Upper lobe of right lung (tissue), 1 donor: ENCODE measurements at regions not wholly inside any gene's neighbourhood (a gene's known extent, or its start where the extent isn't known, plus 50 kb on each side); places are given as distances from the start of the nearest gene placed in this dataset.

ENCODE experiments used
- ATAC-seq: fragments of 200-7000 bp; cut with Tn5 transposase; one replicate; pipeline ENCODE4 v1.9.1; 2020; ENCODE audit warnings: mild to moderate bottlenecking, moderate library complexity
- DNase-seq: peaks from one replicate; pipeline ENCODE4 v3.0.0-alpha.2; 2020
- H3K27ac ChIP-seq: fragments of 200-600 bp; one replicate; pipeline ENCODE4 v1.8.0; 2022
- H3K27me3 ChIP-seq: fragments of 200-600 bp; one replicate; pipeline ENCODE4 v1.8.0; 2022; ENCODE audit warnings: mild to moderate bottlenecking
- H3K36me3 ChIP-seq: fragments of 200-600 bp; one replicate; pipeline ENCODE4 v1.8.0; 2022
- H3K4me1 ChIP-seq: fragments of 200-600 bp; one replicate; pipeline ENCODE4 v1.8.0; 2022
- H3K4me3 ChIP-seq: fragments of 200-600 bp; one replicate; pipeline ENCODE4 v1.8.0; 2022; ENCODE audit warnings: mild to moderate bottlenecking
- H3K9me3 ChIP-seq: fragments of 200-600 bp; one replicate; pipeline ENCODE4 v1.8.0; 2022
- intact Hi-C: fragments of 100-400 bp; cut with DNase I; formaldehyde crosslinking; loops from one replicate; pipeline ENCODE4 v1.11.0; 2022
- TF ChIP-seq, protein P1 (sequence below): fragments of 200-600 bp; IDR thresholded peaks from one replicate; pipeline ENCODE4 v1.8.0; 2022; ENCODE audit warnings: antibody characterized with exemption
- donor health status: DM: no; HTN: yes; CAD: no; lungs with severe emphysema.

DNA sequence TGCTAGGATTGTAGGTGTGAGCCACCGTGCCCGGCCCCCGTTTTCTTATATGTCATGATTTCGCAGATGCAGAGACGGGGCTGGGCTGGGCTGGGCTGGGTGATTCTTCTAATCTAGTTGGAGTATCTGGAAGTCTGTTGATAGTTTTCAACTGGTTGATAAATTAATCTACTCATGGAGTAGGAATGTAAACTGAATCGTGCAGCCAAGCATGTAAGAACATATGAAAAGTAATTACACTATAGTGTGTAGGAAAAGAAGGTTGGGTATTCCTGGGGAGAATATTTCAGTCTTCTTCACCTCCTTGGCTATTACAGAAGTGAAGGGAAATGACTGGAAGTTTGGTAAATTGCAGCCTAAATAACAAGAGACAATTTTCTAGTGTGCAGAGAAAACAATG is 82.6 kb upstream of the MAGI1 start:
- DNase-seq (no peak), ATAC-seq (no peak)
- H3K4me1 ChIP-seq: peaks cover 2% of the 10 kb centered on the region
- H3K9me3 ChIP-seq: no peaks in the 10 kb centered on the region
- no peaks in the 10 kb centered on the region for H3K36me3 ChIP-seq
- TF ChIP-seq, protein P1, sequence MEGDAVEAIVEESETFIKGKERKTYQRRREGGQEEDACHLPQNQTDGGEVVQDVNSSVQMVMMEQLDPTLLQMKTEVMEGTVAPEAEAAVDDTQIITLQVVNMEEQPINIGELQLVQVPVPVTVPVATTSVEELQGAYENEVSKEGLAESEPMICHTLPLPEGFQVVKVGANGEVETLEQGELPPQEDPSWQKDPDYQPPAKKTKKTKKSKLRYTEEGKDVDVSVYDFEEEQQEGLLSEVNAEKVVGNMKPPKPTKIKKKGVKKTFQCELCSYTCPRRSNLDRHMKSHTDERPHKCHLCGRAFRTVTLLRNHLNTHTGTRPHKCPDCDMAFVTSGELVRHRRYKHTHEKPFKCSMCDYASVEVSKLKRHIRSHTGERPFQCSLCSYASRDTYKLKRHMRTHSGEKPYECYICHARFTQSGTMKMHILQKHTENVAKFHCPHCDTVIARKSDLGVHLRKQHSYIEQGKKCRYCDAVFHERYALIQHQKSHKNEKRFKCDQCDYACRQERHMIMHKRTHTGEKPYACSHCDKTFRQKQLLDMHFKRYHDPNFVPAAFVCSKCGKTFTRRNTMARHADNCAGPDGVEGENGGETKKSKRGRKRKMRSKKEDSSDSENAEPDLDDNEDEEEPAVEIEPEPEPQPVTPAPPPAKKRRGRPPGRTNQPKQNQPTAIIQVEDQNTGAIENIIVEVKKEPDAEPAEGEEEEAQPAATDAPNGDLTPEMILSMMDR: no peak
- H3K27ac ChIP-seq: no peak overlapping the region
- intact Hi-C loops: no loop called here
- H3K27me3 ChIP-seq: no peaks in the 10 kb centered on the region
- no peak overlapping the region for H3K4me3 ChIP-seq

DNA sequence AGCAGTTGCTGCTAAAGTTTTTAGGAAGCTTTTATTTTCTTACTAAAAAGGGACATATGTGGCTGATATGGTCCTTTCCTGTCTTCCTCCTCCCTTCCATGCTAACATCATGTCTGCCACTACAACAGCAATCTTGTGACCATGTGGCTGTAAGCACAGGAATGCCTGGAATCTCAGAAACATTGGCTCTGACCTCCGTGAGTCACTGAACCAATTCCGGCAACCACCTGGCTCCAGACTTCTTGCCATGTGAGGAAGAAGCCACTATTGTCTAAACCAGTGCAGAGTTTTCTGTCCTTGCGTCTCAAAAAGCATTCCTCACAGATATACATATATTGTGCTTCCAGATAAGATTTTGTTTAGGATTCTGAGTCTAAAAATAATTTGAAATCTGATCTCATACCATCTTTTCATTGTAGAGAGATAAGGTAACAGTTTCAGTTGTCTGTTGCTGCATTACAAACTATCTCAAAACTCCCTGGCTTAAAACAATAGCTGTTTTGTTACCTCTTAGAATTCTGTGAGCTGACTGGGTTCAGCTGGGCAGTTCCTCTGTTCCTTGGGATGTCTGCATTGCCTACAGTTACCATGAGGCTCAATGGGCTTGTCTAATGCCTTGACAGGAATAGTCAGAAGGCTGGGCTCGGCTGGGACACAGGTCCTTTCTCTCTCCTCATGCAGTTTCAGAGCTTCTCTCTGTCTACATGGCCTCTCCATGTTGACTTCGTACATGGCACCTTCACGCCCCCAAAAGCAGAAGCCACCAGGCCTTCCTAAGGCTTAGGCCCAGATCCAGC is 77.3 kb upstream of the MAGI1 start:
- intact Hi-C loops: no loop called here
- ATAC-seq: peak; percentile 87

DNA sequence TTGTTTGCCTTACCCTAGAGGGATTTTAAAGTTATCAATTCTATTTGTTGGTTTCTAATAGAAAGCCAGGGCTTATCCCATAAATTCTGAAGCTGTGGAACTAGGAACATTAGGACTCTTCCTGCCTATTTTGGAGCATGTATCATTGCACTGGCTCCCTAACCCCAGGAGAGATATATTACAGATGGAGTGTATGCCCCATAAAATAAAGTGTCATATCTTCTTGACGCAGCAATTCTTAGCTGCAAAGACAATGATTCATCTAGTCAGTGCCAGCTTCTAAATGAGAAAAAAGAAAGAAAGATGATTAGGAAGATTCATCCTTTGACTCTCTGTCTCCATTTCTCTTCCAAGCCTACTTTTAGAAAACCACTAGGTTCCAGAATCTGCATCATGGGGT is 74.8 kb upstream of the MAGI1 start:
- no peak for DNase-seq
- no peak overlapping the region for H3K4me3 ChIP-seq
- TF ChIP-seq, protein P1: no peak
- H3K27me3 ChIP-seq: no peaks in the 10 kb centered on the region
- intact Hi-C loops: no loop called here
- no peaks in the 10 kb centered on the region for H3K36me3 ChIP-seq
- ATAC-seq: no peak
- peaks cover 7% of the 10 kb centered on the region for H3K4me1 ChIP-seq
- no peaks in the 10 kb centered on the region for H3K9me3 ChIP-seq
- no peak overlapping the region for H3K27ac ChIP-seq

More for the DNA sequence above, 77.3 kb upstream of the MAGI1 start:
- H3K27me3 ChIP-seq: no peaks in the 10 kb centered on the region
- no peaks in the 10 kb centered on the region for H3K9me3 ChIP-seq
- peaks cover 7% of the 10 kb centered on the region for H3K4me1 ChIP-seq
- no peak overlapping the region for H3K4me3 ChIP-seq
- H3K27ac ChIP-seq: peak overlapping the region; percentile 47
- no peaks in the 10 kb centered on the region for H3K36me3 ChIP-seq
- TF ChIP-seq, protein P1: no peak
- no peak for DNase-seq

DNA sequence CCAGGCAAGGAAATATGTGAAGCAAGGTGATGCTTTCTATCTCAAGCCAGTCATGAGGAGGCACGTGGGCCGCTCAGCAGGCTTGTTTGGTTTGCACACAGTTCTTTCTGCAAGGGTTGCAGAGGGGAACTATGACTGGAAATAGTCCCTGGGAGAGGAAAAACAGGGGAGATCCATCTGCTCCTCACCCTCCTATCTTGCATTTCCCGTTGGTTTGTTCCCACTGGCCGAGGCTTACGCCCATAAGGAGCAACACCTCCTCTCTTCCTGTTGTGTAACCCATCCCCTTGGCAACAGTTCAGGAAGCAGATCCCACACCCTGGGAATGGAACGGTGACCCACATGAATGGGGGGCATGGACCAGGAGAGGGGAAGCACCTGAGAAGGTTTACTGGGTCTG is 72.1 kb upstream of the MAGI1 start:
- no peaks in the 10 kb centered on the region for H3K36me3 ChIP-seq
- peak; percentile 37 for ATAC-seq
- DNase-seq: no peak
- peaks cover under 1% of the 10 kb centered on the region for H3K4me1 ChIP-seq
- TF ChIP-seq, protein P1: no peak
- intact Hi-C loops: no loop called here
- H3K27ac ChIP-seq: no peak overlapping the region
- H3K9me3 ChIP-seq: no peaks in the 10 kb centered on the region
- no peak overlapping the region for H3K4me3 ChIP-seq
- H3K27me3 ChIP-seq: no peaks in the 10 kb centered on the region

DNA sequence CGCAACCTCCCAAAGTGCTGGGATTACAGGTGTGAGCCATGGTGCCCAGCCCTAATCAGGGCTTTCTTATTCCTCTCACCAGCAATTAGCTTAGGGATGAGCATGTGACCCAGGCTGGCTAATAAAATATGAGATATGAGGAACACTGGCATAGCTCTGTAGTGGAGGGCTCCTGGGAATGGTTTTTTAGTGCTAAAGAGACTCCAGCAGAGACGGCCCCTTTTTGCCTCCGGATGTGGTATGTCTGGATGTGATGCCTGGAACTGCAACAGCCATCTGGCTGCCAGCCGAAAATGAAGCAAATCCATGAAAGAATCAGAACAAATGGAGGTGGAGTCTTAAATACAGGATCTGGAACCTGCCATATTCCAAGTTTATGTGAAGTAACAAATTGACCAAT is 69.1 kb upstream of the MAGI1 start:
- DNase-seq (no peak), ATAC-seq (no peak)
- intact Hi-C loops: loop anchor here (10.0 kb wide), 1 partner anchor 63 kb away; no protein-coding TSS in a partner anchor
- TF ChIP-seq, protein P1: no peak
- H3K27me3 ChIP-seq: no peaks in the 10 kb centered on the region
- H3K36me3 ChIP-seq: no peaks in the 10 kb centered on the region
- no peak overlapping the region for H3K4me3 ChIP-seq
- H3K9me3 ChIP-seq: no peaks in the 10 kb centered on the region
- H3K4me1 ChIP-seq: no peaks in the 10 kb centered on the region
- no peak overlapping the region for H3K27ac ChIP-seq
